ENCODE measurements at regions not wholly inside any gene's neighbourhood (a gene's known extent, or its start where the extent isn't known, plus 50 kb on each side); places are given as distances from the start of the nearest gene placed in this dataset.
"Not testable (repeated sequence)": the region's sequence is repeated elsewhere in the genome, so short reads cannot be mapped to it uniquely, and the experiment has no call there.

GRCh38 chr2:2582998-2583545 is 252.0 kb upstream of the MYT1L start:
- Histone ChIP-seq H3K4me3 (no peak overlapping the region), H3K27ac (no peak overlapping the region), H3K4me1 (no peaks in the 10 kb centered on the region), H3K27me3 (replicated peaks in 1 of 7) (peaks cover 0 to 4% (median 0%) of the 10 kb centered on the region in 7 donors), H3K9me3 (peaks cover 0 to 6% (median 2%) of the 10 kb centered on the region in 8 donors), H3K36me3 (no peaks in the 10 kb centered on the region)
- TF ChIP-seq CTCF (IDR thresholded peaks at IDR 0.05 in 8 of 11, conservative IDR thresholded peaks at IDR 0.05 in 3 of 11) (no peak), POLR2A (IDR thresholded peaks at IDR 0.05) (no peak), POLR2AphosphoS5 (IDR thresholded peaks at IDR 0.05) (no peak)
- WGBS, 5 donors = 54 to 63% (median 55%) methylated on average over 7 of the region's 7 CpGs
- peak; percentile 42 for DNase-seq
- intact Hi-C loops (cut with DNase I; ENCODE audit: low total_unique reads) = no loop called here

GRCh38 chr2:2581331-2582159 is 250.5 kb upstream of the MYT1L start:
- Histone ChIP-seq H3K27me3 (replicated peaks in 1 of 7) (peaks cover 0 to 4% (median 0%) of the 10 kb centered on the region in 7 donors), H3K9me3 (peaks cover 0 to 6% (median 2%) of the 10 kb centered on the region in 8 donors), H3K27ac (no peak overlapping the region), H3K36me3 (no peaks in the 10 kb centered on the region), H3K4me1 (no peaks in the 10 kb centered on the region), H3K4me3 (no peak overlapping the region)
- TF ChIP-seq POLR2AphosphoS5 (IDR thresholded peaks at IDR 0.05) (no peak), POLR2A (IDR thresholded peaks at IDR 0.05) (no peak), CTCF (IDR thresholded peaks at IDR 0.05 in 8 of 11, conservative IDR thresholded peaks at IDR 0.05 in 3 of 11) (no peak)
- DNase-seq = peak; percentile 62
- intact Hi-C loops (cut with DNase I; ENCODE audit: low total_unique reads) = no loop called here
- WGBS, 5 donors = 84 to 88% (median 85%) methylated on average over 27 to 28 of the region's 28 CpGs

GRCh38 chr2:2580841-2581240 is 249.8 kb upstream of the MYT1L start:
- H3K9me3 ChIP-seq; H3K27me3 ChIP-seq (replicated peaks in 1 of 7); intact Hi-C loops (cut with DNase I; ENCODE audit: low total_unique reads); H3K4me1 ChIP-seq; H3K27ac ChIP-seq; H3K4me3 ChIP-seq; H3K36me3 ChIP-seq: not testable (repeated sequence)
- WGBS, 5 donors = 86 to 94% (median 91%) methylated on average over 19 of the region's 19 CpGs
- DNase-seq = peak; percentile 58

GRCh38 chr2:2580341-2580740 is 249.3 kb upstream of the MYT1L start:
- intact Hi-C loops (cut with DNase I; ENCODE audit: low total_unique reads) = no loop called here
- TF ChIP-seq CTCF (IDR thresholded peaks at IDR 0.05 in 8 of 11, conservative IDR thresholded peaks at IDR 0.05 in 3 of 11) = no peak
- H3K4me1 ChIP-seq = no peaks in the 10 kb centered on the region
- peak; percentile 43 for DNase-seq
- no peak overlapping the region for H3K4me3 ChIP-seq
- peaks cover 0 to 4% (median 0%) of the 10 kb centered on the region in 7 donors for H3K27me3 ChIP-seq (replicated peaks in 1 of 7)
- H3K9me3 ChIP-seq = peaks cover 0 to 6% (median 2%) of the 10 kb centered on the region in 8 donors
- WGBS, 5 donors = 84 to 92% (median 90%) methylated on average over 18 to 19 of the region's 19 CpGs
- no peaks in the 10 kb centered on the region for H3K36me3 ChIP-seq
- no peak overlapping the region for H3K27ac ChIP-seq

Data from spleen (tissue), 11 donors.